ENCODE measurements at regions not wholly inside any gene's neighbourhood (a gene's known extent, or its start where the extent isn't known, plus 50 kb on each side); places are given as distances from the start of the nearest gene placed in this dataset.
A peak's percentile ranks its signal among the peaks of the same experiment; 100 is the strongest.

DNA sequence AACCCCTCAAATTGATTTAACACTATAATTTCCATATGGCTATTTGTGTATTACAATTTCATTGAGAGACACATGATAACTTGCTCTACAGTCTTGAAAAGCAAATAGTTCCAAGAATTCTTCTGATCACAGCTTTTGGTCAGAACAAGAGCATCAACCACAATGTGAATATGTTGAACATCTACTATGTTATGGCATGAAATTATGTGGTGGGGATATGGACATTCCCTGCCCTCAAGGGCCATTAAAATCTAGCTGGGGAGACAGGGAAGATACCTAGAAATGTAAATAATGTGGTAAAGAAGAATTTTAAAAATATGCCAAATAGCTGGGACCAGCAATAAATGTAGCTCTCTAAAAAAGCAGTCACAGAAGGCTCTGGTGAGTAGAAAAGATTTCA is 262.2 kb downstream of the FZD1 start:
- no peak for DNase-seq (ENCODE audit: low spot score)

DNA sequence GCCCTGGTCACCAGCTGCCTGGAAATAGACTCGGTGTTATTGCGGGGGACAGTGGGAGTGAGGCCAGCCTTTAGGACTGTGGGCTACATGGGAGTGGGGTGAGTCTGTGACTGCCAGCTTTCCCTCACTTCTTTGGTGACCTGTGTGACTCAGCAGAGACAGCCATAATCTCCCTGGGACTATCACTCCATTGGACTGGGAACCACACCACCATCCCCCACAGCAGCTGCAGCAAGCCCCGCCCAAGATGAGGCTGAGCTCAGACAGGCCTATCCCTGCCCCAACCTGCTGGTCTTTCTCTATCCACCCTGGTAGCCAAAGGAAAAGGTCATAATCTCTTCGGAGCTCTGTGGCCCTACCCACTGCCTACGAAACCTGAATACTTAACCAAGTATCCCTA is 263.2 kb downstream of the FZD1 start:
- no peak for DNase-seq (ENCODE audit: low spot score)

GRCh38 chr7:91533996-91534395 is 269.8 kb downstream of the FZD1 start:
- no peak for DNase-seq (ENCODE audit: low spot score)

DNA sequence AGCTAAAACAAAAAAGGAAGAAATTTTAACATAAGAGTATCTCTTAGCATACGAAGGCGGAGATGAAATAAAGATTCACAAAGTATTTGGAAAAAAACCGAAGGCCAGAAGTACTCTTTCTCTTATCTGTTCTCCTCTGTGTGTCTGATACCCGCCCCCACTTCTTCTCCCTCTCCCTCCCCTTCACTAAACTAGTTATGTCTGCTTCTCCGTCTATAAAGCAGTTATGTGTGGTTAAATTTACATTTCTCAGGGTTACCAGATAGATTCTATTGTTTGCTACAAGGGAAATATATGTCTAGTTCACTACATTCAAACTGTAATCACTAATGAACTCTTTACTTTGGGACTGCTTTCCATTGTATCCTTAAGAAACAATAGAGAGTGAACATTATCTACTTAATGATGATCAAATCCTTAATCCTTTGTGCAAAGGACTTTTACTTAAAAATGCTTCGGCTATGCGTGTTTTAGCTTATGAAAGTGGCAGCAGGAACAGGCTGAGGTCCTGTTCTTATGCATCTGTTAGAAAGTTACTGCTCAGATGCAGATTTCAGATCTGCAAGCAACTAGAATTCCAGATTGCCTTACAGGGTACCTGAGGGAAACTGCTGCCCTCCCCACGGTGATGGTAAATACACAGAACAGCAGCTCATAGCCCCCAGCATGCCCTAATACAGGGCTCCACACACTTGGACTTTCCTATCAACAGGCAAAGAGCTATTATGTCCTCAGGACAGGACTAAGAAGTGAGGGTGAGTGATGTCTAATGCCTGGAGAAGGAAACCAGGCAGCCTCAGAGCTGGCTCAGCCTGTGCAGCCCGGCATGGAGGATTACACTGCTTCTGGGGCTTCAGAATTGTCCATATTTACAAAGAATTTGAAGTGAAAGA is 273.3 kb downstream of the FZD1 start:
- no peak for DNase-seq (ENCODE audit: low spot score)

- DNase-seq (ENCODE audit: low spot score), result no peak
These were observed 277.4 kb downstream of the FZD1 start for GRCh38 chr7:91541641-91542040.

DNA sequence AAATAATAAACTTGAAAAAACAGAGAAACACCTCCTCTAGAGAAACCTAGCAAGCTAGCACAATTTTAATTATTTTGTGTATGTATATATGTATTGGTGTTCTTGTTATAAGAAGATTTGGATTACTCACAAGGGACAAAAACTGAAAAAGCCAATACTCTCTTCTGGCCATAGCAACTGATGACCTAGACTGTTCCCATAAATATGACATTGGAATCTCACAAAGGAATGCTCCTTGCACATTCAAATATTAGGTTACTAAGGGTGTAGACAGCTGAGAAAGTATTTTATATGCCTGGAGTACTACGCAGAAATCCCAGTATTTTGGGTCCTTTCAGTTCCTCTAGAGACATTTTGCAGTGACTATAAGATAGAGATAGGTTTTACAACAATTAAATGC is 279.4 kb downstream of the FZD1 start:
- no peak for DNase-seq (ENCODE audit: low spot score)

DNA sequence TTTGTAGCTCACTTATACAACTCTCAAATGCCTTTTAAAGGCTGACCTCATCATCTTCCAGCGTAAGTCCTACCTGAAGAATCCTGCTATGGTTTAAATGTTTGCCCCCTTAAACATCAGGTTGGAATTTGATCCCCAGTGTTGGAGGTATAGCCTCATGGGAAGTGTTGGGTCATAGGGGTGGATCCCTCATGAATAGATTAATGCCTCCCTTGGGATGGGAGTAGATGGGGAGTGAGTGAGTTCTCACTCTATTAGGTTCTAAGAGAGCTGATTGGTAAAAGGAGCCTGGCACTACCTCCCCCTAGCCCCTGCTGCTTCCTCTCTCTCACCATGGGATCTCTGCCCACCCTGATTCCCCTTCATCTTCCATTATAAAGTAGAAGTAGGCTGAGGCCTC is 285.6 kb downstream of the FZD1 start:
- DNase-seq (ENCODE audit: low spot score), result no peak

- no peak for DNase-seq (ENCODE audit: low spot score)
These were observed 286.7 kb downstream of the FZD1 start for GRCh38 chr7:91550931-91551330.

- DNase-seq (ENCODE audit: low spot score), result no peak
These were observed 287.3 kb downstream of the FZD1 start for GRCh38 chr7:91551377-91552175.

- no peak for DNase-seq (ENCODE audit: low spot score)
These were observed 289.2 kb downstream of the FZD1 start for GRCh38 chr7:91553410-91553895.

GRCh38 chr7:91554883-91555282 is 290.6 kb downstream of the FZD1 start:
- DNase-seq (ENCODE audit: low spot score), result no peak

DNA sequence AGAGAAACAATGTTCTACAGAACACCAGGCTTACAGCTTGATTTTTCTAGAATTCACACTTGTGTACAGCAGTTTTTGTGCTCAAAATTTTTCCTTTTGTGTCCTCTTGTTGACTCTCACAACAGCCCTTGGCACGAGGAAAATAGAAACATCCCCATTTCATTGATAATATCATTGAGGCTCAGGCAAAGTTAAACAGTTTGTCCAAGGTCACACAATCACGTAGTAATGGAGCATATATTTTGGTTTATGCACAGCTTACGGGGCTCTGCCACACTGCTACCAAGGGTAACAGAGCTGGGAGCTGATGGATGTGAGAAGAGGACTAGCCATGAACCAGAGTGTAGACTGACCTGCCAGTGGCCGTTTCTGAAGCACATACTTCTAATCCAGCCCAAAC is 292.0 kb downstream of the FZD1 start:
- DNase-seq (ENCODE audit: low spot score), result no peak

GRCh38 chr7:91556956-91557650 is 292.9 kb downstream of the FZD1 start:
- DNase-seq (ENCODE audit: low spot score), result no peak

- DNase-seq (ENCODE audit: low spot score), result peak; percentile 15
These were observed 293.7 kb downstream of the FZD1 start for GRCh38 chr7:91557789-91558404.

- DNase-seq (ENCODE audit: low spot score), result no peak
These were observed 295.7 kb downstream of the FZD1 start for GRCh38 chr7:91559947-91560346.

GRCh38 chr7:91564101-91564500 is 299.9 kb downstream of the FZD1 start:
- no peak for DNase-seq (ENCODE audit: low spot score)

GRCh38 chr7:91564541-91564940 is 300.3 kb downstream of the FZD1 start:
- DNase-seq (ENCODE audit: low spot score), result no peak

DNA sequence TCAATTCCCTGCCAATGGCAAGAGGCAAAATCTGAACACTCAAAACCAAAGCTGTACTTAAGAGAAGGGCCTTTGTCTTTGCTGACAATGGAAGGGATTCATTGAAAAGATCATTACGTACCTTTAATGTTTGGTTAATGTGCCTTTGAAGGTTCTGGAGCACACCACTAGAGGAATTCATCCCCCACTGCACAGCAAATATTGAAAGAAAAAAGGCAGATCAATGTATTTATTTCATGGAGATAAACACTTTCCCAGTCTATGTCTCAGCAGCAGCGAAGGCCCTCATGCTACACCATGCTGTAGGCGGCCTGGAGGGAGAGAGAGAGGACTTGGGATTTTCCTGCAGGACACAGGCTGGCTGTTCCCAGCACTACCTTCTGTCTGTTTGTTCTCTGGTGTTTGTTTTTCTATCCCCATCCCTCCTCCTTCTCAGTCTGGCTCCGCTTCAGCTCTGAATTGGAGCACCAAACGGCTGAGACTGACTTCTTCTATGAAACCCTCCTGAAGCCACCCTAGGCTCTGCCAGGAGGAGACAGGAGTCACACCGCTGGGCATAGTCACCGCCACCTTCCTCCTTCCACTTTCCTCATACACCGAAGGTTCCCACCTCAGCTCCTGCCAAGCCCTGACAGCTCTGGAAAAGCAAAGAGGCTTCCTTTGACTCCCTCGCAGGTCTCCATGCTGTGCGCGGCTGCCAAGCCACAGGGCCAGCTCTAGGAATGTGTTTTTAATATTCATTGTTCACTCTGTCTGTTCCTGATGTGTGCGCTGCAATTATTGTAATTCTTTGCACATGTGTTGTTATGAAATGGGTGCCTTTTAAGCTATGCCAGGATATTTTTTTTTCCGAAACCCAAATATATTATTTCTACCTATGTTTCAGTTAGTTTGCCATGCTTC is 301.5 kb downstream of the FZD1 start:
- DNase-seq (ENCODE audit: low spot score), result no peak

GRCh38 chr7:91566402-91566732 is 302.1 kb downstream of the FZD1 start:
- DNase-seq (ENCODE audit: low spot score), result no peak

GRCh38 chr7:91567081-91568012 is 303.1 kb downstream of the FZD1 start:
- DNase-seq (ENCODE audit: low spot score), result no peak

Data from activated CD4-positive, alpha-beta T cell treated with anti-CD3 and anti-CD28 coated beads, Interleukin-2, Interleukin-4, amounts not matched to agents 100 ng/mL and 50 ng/mL, durations not matched to agents 16 hours and 8 hours (primary cell).